ENCODE measurements at regions not wholly inside any gene's neighbourhood (a gene's known extent, or its start where the extent isn't known, plus 50 kb on each side); places are given as distances from the start of the nearest gene placed in this dataset.

DNA sequence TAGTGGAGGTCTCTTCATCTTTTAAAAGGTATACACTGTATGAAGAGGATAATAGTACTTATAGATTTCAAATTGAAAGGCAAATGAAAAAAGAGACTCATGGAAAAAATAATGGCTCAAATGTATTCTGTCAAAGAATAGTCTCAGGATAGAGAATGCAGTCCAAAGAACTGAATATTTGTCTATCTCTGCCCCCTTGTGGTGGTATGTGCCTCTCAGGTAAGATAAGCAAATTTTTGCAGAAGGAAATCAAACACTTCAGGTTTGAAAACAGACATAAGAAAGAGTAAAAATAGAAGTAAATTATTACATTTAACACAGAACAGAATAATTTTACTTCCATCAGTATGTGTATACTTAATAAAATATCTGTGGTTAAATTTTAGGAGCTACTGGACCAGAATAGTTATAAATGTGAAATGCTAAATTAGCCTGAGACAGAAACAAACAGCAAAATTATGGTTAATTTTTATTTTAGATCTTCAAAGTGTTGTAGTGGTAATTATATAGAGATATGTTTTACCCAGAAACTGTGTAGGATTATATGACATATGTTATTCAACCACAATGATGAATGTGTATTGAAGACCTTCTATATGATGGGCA, 164.4 kb upstream of the PALMD start:
- Histone ChIP-seq H3K4me3 (no peak overlapping the region), H3K36me3 (no peaks in the 10 kb centered on the region), H3K27me3 (no peaks in the 10 kb centered on the region), H3K27ac (no peak overlapping the region), H3K9me3 (no peaks in the 10 kb centered on the region), H3K4me1 (no peaks in the 10 kb centered on the region)
- peak; percentile 89 to 92 (median 90) for ATAC-seq
- TF ChIP-seq POLR2A (IDR thresholded peaks at IDR 0.05): no peak
- TF ChIP-seq, protein P1, sequence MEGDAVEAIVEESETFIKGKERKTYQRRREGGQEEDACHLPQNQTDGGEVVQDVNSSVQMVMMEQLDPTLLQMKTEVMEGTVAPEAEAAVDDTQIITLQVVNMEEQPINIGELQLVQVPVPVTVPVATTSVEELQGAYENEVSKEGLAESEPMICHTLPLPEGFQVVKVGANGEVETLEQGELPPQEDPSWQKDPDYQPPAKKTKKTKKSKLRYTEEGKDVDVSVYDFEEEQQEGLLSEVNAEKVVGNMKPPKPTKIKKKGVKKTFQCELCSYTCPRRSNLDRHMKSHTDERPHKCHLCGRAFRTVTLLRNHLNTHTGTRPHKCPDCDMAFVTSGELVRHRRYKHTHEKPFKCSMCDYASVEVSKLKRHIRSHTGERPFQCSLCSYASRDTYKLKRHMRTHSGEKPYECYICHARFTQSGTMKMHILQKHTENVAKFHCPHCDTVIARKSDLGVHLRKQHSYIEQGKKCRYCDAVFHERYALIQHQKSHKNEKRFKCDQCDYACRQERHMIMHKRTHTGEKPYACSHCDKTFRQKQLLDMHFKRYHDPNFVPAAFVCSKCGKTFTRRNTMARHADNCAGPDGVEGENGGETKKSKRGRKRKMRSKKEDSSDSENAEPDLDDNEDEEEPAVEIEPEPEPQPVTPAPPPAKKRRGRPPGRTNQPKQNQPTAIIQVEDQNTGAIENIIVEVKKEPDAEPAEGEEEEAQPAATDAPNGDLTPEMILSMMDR (IDR thresholded peaks at IDR 0.05): peak; percentile 77 to 86 (median 82)
- peak in 1 of 3 donors; percentile 51 for DNase-seq
- intact Hi-C loops (cut with DNase I): no loop called here

DNA sequence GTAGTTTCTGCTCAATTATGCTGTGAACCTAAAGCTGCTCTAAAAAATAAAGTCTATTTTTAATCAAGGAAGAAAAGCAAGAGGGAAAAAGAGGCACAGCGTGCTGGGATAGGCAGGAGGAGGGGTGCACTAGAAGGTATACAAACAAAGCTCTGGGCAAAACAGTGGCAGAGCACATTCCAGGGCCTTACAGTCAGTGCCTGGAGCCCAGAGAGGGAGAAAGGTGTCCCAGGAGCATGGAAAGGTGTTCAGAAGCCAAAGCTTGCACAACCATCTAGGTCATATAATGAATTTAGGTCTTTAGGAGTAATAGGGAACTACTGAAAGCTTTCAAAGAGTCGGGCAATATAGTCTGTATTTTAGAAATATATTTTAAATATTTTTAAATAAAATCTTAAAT, 163.6 kb upstream of the PALMD start:
- WGBS (ENCODE audit: insufficient coverage, low coverage, low lambda C conversion rate, missing lambda C conversion rate): 53% methylated on average over 2 of the region's 2 CpGs
- Histone ChIP-seq H3K27me3 (no peaks in the 10 kb centered on the region), H3K36me3 (no peaks in the 10 kb centered on the region), H3K4me1 (no peaks in the 10 kb centered on the region), H3K27ac (no peak overlapping the region), H3K9me3 (no peaks in the 10 kb centered on the region), H3K4me3 (no peak overlapping the region)
- peak in 3 of 4 donors; percentile 50 to 92 (median 76) for ATAC-seq
- intact Hi-C loops (cut with DNase I): no loop called here
- TF ChIP-seq, protein P1 (IDR thresholded peaks at IDR 0.05): no peak
- TF ChIP-seq POLR2A (IDR thresholded peaks at IDR 0.05): no peak
- DNase-seq: no peak

DNA sequence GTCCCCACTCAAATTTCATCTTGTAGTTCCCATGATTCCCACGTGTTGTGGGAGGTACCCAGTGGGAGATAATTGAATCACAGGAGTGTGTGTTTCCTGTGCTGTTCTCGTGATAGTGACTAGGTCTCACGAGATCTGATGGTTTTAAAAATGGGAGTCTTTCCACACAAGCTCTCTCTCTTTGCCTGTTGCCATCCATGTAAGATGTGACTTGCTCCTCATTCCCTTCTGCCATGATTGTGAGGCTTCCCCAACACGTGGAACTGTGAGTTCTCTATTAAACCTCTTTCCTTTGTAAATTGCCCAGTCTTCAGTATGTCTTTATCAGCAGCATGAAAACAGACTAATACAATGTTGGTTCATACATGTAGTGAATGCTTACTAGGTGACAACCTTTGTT, 163.2 kb upstream of the PALMD start:
- H3K27ac ChIP-seq: no peak overlapping the region
- H3K4me3 ChIP-seq: no peak overlapping the region
- no peaks in the 10 kb centered on the region for H3K9me3 ChIP-seq
- H3K36me3 ChIP-seq: no peaks in the 10 kb centered on the region
- DNase-seq (no peak), ATAC-seq (no peak)
- intact Hi-C loops (cut with DNase I): no loop called here
- H3K4me1 ChIP-seq: no peaks in the 10 kb centered on the region
- TF ChIP-seq, protein P1 (IDR thresholded peaks at IDR 0.05): no peak
- no peak for TF ChIP-seq POLR2A (IDR thresholded peaks at IDR 0.05)
- WGBS (ENCODE audit: insufficient coverage, low coverage, low lambda C conversion rate, missing lambda C conversion rate): 66% methylated on average over 4 of the region's 4 CpGs
- H3K27me3 ChIP-seq: no peaks in the 10 kb centered on the region

DNA sequence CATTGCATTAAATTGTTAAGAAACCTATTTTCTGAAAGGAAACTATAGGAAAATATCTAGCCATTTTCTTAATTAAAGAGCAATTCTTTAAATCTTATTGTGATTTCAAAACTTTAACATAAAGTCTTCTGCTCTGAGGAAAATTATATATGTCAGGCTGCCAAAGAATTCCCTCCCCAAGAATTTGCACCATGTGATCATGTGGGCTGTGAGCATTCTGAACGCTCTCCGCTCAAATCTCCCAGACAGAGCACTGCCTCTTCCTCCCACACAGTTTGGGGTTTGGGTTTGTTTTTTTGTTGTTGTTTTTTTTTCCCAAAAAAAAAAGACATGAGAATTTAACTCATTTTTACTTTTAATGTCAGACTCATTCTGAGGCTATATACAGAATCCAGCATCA, 155.9 kb upstream of the PALMD start:
- Histone ChIP-seq H3K36me3 (no peaks in the 10 kb centered on the region), H3K27me3 (no peaks in the 10 kb centered on the region), H3K27ac (no peak overlapping the region), H3K4me3 (no peak overlapping the region), H3K9me3 (no peaks in the 10 kb centered on the region), H3K4me1 (no peaks in the 10 kb centered on the region)
- TF ChIP-seq POLR2A (IDR thresholded peaks at IDR 0.05): no peak
- TF ChIP-seq, protein P1 (IDR thresholded peaks at IDR 0.05): no peak
- intact Hi-C loops (cut with DNase I): no loop called here
- DNase-seq (no peak), ATAC-seq (no peak)
- 84% methylated on average over 2 of the region's 2 CpGs for WGBS (ENCODE audit: insufficient coverage, low coverage, low lambda C conversion rate, missing lambda C conversion rate)

DNA sequence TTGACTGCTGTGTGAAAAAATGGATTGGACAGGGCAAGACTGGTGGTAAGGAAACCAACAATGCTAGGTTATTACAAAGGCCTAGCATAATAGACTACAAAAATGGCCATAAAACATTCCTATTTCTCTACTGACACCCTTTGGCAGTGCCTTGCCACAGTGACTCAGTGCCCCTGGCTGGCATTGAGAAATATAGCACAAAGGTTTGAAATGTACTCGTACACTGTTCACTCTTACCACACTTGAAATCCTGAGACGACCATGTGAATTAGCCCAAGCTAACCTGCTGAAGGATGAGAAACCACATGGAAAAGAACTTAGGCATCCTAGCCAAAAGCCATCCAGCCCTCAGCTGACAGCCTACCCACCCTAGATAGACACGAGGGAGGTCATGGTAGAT, 149.8 kb upstream of the PALMD start:
- intact Hi-C loops (cut with DNase I): no loop called here
- WGBS (ENCODE audit: insufficient coverage, low coverage, low lambda C conversion rate, missing lambda C conversion rate): 60% methylated on average over 3 of the region's 3 CpGs
- TF ChIP-seq POLR2A (IDR thresholded peaks at IDR 0.05): no peak
- TF ChIP-seq, protein P1 (IDR thresholded peaks at IDR 0.05): no peak
- Histone ChIP-seq H3K9me3 (no peaks in the 10 kb centered on the region), H3K27ac (no peak overlapping the region), H3K4me1 (no peaks in the 10 kb centered on the region), H3K27me3 (no peaks in the 10 kb centered on the region), H3K4me3 (no peak overlapping the region), H3K36me3 (no peaks in the 10 kb centered on the region)
- no peak for DNase-seq
- no peak for ATAC-seq

Measured in right lobe of liver (tissue), 6 donors.